GM04504 (cell line): ENCODE measurements at regions not wholly inside any gene's neighbourhood (a gene's known extent, or its start where the extent isn't known, plus 50 kb on each side); places are given as distances from the start of the nearest gene placed in this dataset.

ENCODE experiments used
- DNase-seq: peaks from one replicate; pipeline ENCODE4 v3.0.0-alpha.2; 2012; ENCODE audit warnings: low read depth

DNA sequence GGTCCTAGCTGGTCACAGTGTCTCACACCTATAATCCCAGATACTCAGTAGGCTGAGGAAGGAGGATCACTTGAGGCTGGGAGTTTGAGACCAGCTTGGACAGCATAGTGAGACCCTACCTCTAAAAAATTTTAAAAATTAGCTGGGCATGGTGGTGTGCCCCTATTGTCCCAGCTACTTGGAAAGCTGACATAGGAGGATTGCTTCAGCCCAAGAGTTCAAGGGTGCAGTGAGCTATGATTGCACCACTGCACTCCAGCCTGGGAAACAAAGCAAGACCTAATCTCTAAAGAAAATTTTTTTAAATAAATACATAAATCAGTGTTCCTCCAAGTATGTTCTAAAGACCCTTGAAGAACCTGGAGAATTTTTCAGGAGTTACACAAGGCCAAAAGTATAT is 50.6 kb upstream of the GNAO1 start:
- no peak for DNase-seq

DNA sequence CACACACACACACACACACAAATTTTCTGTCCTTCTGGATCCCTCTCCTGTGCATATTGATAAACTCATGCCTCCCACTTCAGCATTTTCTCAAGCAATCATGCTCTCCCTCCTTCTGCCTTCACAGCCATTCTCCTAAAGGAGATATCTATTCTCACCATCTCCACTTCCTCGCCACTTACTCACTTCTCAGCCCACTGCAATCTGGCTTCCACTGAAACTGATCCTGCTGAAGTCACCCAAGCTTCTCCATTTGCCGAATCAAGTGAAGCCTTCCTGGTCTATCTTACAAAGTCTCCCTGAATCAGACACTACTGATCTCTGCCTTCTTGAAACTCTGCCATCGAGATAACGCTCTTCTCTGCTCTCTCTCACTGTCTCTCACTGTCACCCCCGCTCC is 54.0 kb upstream of the GNAO1 start:
- DNase-seq, result no peak

DNA sequence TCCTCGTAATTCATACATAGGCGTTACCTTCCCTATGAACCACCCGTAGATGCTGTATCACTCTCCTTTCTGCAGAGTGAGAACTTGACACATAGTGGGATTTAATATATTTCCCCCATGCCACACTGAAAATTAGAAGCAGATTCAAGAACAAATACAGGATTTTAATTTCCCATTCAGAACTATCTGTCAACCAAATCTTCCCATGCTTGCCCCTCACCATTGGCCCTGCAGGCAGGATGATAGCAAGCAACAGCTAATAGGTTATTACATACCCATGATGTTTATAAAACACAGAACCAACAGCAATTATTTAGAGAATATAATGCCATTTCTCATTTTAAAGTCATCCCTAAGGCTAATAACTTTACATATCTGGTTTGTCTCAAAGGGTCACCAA is 55.0 kb upstream of the GNAO1 start:
- DNase-seq, result no peak

DNA sequence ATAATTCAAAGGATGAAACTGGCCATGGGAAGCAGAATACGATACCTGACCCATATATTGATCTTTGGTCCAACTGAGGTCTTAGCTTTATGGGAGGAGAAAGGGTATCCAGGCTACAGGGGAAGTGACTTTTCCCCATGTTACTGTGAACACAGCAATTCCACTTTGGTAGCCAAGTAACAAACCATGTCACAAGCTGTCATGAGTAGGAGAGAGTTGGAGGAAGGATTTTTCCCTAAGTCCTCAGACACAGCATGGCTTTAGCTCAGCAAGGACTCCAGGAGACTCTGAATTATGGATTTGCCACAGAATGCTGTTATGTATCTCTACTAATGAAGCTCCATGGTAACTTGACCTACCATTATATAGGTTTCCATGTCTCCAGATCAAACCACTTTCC is 56.5 kb upstream of the GNAO1 start:
- no peak for DNase-seq

DNA sequence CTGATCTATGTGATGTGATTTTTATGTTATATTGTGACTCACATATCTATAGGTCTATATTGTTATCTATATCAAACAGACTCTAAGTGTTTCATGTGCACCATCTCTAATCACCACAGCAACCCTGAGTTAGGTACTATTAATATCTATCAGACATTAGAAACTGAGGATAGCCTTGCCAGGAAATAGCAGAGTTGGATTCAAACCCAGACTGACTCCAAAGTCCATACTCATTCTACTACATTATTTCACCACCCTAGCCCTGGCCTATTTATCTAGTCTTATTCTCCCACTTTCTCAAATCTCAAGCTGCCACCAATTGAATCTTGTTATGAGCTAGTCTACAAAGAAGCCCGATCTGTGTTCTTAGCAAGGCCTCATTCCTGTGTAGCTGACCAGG is 65.4 kb upstream of the GNAO1 start:
- no peak for DNase-seq

DNA sequence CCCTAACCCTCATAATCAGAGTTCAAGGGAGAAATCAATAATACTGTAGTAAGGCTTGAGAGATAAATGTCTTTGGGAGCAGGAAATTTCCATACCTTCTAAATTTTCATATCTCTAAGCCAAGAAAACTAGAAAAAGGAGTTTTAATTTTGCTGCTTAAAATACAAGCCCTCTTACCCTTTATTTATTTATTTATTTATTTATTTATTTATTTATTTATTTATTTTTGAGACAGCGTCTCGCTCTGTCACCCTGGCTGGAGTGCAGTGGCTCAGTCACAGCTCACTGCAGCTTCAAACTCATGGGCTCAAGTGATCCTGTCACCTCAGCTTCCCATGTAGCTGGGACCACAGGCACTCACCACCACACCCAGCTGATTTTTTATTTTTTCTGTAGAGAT is 69.0 kb upstream of the GNAO1 start:
- DNase-seq, result no peak

DNA sequence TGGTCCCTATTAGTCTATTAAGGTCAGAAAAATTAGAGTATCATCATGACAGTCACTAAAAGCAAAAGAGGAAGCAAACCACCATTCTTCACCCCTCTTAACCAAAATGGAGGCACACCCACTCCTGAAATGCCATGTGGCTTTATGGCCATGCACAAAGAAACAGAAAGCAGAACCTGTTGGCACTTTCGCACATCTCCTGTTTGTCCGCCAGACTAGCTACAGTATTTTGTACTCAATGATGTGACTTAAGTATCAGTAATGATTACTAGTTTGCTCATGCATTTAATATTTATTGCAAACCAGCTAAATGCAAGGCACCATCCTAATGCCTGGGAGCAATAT is 70.2 kb upstream of the GNAO1 start:
- DNase-seq, result no peak

DNA sequence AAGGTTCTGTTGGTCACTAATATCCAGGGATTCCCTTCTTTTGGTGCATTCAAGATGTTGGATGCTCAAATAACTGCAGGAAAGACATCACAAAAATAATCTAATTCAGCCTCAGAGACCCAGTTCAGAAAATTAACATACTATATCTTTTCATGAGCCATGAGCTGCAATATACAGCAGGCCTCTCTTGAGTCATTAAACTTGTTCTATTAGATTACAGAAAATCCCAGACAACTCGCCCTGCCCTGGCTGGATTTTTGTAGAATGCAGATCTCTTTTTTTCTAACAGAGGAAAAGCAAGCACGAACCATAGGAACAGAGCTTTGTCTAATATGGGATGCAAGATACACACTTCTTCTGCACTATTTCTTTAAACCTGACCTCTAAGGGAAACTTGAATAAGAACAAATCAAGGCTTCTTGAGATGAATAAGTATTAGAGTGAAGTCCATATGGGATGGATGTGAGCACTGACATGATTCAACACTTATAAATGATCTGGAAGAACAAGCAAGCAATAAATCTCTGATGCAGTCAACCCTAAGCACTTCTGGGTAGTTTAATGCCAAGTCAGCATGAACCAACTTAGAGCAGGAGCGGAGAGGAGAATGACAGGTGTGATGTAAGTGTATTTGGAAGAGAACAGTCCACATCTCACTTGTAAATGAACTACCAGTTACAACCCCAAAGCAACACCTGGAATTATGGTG is 70.7 kb upstream of the GNAO1 start:
- no peak for DNase-seq

DNA sequence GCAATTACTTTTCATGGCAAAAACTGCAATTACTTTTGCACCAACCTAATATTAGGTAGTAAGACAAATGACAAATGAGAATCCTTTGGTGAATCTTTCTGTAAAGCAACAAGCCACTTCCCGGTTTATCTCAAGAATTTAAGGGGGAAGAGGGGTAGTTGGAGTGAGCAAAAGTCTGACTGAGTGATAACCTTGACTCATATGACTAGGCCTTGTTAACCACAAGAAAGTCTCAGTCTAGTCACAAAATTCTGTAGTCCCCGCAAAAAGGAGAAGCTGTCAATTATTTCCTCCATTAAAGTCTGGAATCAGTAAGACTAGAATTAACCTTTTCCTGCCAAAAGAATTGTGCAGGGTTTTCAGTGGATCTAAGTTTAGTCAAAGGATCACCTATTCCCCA is 72.2 kb upstream of the GNAO1 start:
- no peak for DNase-seq

DNA sequence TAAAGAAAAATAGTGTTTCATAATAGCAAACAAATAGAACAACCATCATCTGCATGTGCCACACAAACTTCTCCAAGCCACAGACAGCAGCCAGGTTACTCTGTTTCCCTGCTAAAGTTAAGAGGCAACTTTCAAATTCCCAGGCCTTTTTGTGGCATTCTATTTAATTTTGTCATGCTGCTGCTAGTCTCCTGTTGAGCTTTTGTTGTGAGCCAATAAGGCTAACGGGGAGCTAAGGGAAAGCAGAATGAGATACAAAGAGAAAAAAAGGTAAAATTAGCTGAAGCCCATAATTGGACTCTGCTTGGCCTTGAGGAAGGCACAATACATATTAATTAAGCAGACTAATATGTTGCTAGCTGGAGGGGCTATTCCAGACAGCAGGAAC is 74.7 kb upstream of the GNAO1 start:
- no peak for DNase-seq

DNA sequence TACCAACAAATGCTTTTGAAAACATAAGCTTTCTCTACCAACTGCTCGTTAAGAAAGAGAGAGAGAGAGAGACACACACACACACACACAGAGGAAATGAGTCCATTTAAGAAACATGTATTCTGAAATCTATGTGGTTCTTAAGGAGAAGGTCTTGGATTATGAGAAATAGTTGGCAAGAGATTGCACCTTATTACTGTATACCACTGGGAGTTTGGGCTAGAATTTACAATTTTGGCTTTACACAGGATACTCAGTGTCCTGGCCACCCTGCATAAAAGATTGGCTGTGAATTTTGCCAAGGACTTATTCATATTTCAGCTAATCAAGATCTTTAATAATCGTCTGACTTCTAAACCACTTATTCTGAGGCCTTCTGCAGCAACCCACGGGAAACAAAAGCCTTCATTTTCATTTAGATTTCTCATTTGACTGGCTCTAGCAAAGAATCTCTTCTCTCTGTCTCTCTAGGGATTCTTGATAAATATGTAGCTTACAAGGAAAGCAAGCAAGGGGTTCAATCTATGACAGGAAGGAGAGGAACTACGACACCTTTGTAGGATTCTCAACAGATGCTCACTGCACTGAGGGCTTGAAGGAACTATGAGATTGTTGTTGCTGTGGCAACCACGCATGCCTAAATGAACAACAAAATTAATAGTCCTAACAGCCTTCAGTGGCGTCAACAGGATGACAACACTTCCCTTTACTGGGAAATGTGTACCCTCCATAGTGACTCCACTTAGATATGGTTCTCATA is 75.3 kb upstream of the GNAO1 start:
- DNase-seq, result no peak

DNA sequence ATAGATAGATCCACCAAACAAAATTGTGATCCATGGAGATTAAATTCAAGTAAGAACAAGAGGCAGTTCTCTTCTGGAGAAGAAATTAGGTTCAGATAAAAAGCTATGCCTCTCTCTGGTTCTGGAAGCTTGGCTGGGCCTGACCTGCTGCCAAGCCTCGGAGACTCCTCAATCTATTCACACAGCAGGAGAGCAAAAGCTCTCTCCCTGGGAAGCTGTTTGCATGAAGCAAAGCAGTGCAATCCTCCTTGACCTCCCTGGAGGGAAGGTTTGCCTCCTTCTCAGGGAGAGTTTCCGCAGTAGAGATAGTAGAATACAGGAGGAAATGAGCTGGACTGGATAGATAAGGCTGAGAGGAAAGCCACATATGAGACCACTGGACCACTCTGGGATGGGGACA is 78.1 kb upstream of the GNAO1 start:
- no peak for DNase-seq

DNA sequence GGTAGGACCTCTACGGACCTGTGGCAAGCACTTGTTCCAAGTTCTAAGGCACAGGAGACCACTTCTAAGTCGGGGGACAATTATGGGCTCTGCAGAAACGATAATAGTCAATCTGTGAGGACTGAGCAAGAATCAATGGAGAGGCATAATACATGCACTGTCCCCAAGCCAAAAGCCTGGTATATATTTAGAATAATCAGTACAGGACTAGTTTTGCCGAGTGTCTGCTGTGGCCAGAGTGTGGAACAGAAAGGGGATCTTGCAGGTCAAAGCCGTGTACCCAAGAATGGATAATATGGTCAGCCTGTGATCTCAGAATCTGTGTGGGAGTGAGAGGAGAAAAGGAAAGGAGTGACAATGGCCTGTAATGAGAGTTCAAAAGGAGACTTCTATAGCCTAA is 80.2 kb upstream of the GNAO1 start:
- DNase-seq, result no peak

DNA sequence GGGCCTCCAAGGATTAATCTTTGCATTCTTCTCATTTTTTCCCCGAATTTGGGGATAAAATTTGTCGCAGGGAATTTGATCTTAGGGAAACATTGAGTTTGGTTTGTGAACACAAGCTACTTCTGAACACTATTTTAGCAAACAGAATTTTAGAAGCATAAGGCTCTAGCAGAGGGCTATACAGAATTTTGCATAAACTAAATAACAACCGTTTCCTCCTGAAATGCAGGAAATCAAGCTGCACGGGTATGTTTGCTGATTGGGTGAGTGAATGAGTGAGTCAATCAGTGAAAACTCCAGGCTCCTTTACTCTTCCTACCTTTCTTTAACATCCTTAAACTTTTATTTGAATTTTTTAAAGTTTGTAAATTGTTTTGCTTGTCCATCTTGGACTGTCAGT is 81.3 kb upstream of the GNAO1 start:
- DNase-seq, result no peak

DNA sequence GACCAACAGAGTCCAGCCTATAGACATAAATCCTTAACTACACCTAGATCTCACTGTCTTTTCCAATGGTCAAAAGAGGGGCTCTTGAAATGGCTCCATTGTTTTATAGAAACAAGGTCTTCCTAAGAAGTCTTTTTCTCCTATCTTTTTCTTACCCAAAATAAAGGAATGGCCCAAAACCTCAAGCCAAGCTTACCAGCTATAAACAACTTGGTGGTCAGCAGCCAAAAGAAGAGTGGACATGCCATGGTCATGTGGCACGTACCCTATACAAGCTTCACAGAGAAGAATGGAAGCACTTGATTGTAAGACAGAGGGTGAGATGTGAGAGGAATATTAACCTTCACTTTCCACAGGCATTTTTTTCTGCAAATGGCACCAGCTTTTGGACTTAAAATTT is 82.1 kb upstream of the GNAO1 start:
- DNase-seq, result no peak

DNA sequence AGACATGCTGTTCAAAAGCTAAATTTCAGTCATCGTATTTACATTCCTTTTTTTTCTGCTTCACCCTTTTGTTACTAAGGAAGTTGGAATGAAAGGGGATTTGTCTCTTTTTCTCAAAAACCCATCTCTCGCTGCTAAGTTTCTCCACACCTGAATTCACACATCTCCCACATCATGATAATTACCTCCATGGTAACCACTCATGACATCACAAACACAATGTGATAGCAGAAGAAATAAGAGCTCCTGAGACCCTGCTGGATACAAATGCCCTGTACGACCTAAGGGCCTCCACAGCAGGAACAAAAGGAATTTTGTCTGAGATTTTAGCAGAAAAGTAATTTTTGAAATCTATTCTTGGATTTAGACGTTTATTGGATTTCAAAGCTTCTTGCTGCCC is 82.6 kb upstream of the GNAO1 start:
- no peak for DNase-seq

DNA sequence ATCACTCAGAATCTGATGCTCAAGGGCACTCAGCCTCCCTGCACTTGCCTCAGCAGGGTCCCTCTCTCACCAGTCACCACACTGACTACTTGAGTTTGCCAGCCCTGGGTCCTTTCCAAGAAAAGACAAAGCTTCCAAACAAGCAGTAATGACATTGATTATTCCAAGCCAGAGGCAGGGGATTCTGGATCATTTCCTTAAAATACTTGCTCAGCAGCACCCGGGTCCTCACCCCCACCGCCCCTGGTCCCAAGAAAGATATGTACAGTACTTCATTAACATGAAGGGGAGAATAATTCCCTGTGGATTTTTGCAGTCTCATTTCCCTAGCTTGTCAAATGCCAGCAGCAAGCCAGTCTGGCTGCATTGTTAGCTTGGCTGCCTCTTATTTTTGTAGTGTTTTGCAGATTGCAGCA is 83.2 kb upstream of the GNAO1 start:
- no peak for DNase-seq

DNA sequence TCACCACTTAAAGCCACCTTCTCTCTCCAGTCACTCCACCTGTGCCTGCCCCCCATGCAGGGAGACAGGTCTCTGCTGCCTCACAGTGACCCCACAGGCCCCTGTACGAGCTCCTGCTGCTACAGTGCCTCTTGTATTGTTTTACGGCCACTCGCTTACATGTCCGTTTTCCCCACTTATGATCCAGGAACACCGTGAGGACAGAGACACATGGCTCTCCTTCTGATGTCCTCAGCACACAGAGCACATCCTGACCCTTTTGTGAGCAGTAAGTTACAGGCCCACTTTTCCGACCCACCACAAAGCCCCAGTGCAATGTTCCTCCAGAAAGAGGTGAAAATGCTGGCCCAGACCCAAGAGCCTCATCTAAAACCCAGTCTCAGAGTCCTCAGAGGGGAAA is 84.8 kb upstream of the GNAO1 start:
- no peak for DNase-seq

DNA sequence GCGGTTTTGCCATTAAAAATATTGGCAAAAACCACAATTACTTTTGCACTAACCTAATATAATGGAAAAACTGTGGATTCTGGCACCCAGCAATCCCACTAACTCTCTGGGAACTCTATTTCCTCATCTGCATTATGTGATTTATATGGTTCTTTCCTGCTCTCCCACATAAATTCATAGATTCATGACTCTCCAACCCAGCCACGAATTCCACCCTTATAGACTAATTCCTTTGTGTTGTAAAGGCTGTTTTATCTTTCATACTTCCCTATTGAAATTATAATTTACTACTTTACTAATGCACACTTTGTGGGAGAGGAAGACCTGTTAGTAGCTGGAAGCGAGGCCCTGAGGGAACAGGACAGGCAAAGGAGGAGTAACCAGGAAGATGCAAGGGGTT is 88.4 kb upstream of the GNAO1 start:
- no peak for DNase-seq

DNA sequence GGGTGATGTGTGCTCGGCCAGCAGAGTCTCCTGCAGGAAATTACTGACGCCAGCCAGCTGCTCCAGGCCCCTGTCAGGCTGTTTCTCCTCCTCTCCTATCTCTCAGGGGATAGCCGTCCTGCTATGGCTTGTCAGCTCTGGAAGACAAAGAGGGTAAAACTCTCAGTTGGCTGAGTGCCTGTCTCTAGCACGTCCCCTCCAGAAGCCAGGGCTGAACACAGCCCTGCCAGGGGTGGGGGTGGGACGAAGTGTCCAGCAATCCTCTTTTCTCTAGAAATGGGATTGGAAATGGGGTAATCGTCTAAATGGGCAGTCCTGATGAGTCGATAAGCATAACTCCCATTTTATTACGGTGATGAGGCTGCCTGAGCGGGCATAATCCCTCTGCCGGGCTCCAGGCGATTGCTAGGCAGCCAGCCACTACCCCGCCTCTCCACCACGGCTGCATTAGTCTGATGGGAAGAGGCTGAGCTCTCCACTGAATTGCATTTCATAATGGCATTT is 89.1 kb upstream of the GNAO1 start:
- no peak for DNase-seq

DNA sequence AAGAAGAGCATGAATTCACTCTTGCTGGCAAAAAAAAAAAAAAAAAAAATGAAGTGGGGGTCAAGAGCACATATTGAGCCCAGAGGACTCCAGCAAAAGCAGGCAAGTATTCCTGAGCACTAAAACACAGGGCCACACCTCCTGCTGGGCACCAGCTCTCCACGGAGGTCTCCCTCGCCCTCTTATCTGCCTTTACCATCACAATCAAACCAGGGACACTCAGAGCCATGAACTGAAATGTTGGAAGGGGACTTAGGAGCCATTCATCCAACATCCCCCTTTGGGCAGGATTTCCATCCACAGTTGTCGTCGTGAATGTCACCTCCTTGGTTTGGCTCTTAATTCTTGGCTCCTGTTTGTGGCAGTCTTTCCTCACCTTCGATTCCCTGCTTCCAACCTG is 89.8 kb upstream of the GNAO1 start:
- no peak for DNase-seq

DNA sequence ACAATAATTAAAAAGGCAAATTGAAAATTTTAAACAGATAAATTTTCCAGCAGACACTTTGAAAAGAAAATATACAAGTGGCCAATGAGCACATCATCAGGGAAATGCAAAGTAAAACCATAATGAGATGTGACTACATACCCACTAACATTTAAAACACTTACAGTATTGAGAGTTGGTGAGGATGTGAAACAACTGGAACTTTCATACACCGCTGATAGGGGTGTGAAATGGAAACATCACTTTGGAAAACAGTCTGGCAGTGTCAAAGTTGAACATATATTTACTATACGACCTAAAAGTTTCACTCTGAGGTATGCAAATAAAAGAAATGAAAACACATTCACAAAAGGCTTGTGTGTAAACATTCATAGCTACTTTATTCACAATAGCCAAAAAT is 94.0 kb upstream of the GNAO1 start:
- no peak for DNase-seq

DNA sequence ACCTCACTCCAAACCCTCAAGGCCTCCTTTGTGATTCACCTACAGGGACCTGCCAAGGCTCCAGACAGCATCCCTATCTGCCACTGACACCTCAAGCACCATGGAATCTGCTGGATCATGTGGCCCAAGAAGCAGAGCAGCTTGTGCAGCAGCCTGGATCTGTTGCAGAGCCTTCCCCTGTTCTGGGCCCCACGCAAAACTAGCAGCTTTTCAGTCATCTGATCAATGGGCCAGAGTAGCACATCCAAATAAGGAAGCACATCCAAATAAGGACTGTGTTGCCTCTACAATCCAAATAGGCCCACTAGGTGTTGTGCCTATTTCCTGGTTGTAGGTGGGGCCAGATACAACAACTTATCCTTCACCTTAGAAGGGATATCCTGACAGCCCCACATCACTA is 97.1 kb upstream of the GNAO1 start:
- DNase-seq, result no peak

DNA sequence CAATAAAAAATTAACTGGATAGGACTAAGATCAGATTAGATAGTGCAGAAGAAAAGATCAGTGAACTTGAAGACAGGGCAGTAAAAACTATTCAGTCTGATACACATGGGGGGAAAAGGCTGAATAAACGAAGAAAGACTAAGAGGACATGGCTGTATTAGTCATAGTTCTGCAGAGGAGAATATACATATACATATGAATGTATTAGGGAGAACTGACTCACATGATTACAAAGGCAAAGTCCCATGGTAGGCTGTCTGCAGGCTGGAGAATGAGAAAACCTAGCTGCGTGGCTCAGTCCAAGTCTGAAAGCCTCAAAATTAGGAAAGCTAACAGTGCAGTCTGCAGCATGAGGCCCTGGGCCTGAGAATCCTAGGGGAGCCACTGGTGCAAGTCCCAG is 98.2 kb upstream of the GNAO1 start:
- no peak for DNase-seq
